HG03354 (cell line): ENCODE measurements at regions not wholly inside any gene's neighbourhood (a gene's known extent, or its start where the extent isn't known, plus 50 kb on each side); places are given as distances from the start of the nearest gene placed in this dataset.

Experiments used
- ATAC-seq: cut with Tn5 transposase; IDR thresholded peaks from one replicate; pipeline ENCODE4 v1.9.1; 2021; ENCODE audit warnings: mild to moderate bottlenecking; ENCODE audit not compliant: unreplicated experiment, poor library complexity, severe bottlenecking

GRCh38 chr1:221824025-221824424 is 82.1 kb upstream of the DUSP10 start:
- no peak for ATAC-seq

- ATAC-seq, result peak; percentile 17
Measured at GRCh38 chr1:221823561-221823960, 81.7 kb upstream of the DUSP10 start.

GRCh38 chr1:221823149-221823548 is 81.3 kb upstream of the DUSP10 start:
- ATAC-seq, result peak; percentile 71

GRCh38 chr1:221822591-221822990 is 80.7 kb upstream of the DUSP10 start:
- ATAC-seq, result no peak

GRCh38 chr1:221816899-221817298 is 75.0 kb upstream of the DUSP10 start:
- ATAC-seq, result no peak

GRCh38 chr1:221815660-221816059 is 73.8 kb upstream of the DUSP10 start:
- ATAC-seq, result no peak

GRCh38 chr1:221813887-221814286 is 72.0 kb upstream of the DUSP10 start:
- ATAC-seq, result no peak

- ATAC-seq, result no peak
Measured at GRCh38 chr1:221812905-221813597, 71.2 kb upstream of the DUSP10 start.

- ATAC-seq, result no peak
Measured at GRCh38 chr1:221812088-221812752, 70.3 kb upstream of the DUSP10 start.

- ATAC-seq, result no peak
Measured at GRCh38 chr1:221810406-221810805, 68.5 kb upstream of the DUSP10 start.

- ATAC-seq, result peak; percentile 69
Measured at GRCh38 chr1:221809091-221810029, 67.5 kb upstream of the DUSP10 start.

GRCh38 chr1:221806984-221807383 is 65.1 kb upstream of the DUSP10 start:
- ATAC-seq, result no peak

- ATAC-seq, result peak; percentile 26
Measured at GRCh38 chr1:221806236-221806635, 64.3 kb upstream of the DUSP10 start.

GRCh38 chr1:221805121-221805520 is 63.2 kb upstream of the DUSP10 start:
- ATAC-seq, result no peak

- no peak for ATAC-seq
Measured at GRCh38 chr1:221804303-221804702, 62.4 kb upstream of the DUSP10 start.

- ATAC-seq, result no peak
Measured at GRCh38 chr1:221801773-221802516, 60.1 kb upstream of the DUSP10 start.

- peak; percentile 40 for ATAC-seq
Measured at GRCh38 chr1:221801251-221801661, 59.4 kb upstream of the DUSP10 start.

GRCh38 chr1:221800831-221801230 is 58.9 kb upstream of the DUSP10 start:
- ATAC-seq, result peak; percentile 52

GRCh38 chr1:221797506-221797905 is 55.6 kb upstream of the DUSP10 start:
- ATAC-seq, result no peak

- no peak for ATAC-seq
Measured at GRCh38 chr1:221796700-221797099, 54.8 kb upstream of the DUSP10 start.
